HL-60 (cell line): ENCODE measurements at regions not wholly inside any gene's neighbourhood (a gene's known extent, or its start where the extent isn't known, plus 50 kb on each side); places are given as distances from the start of the nearest gene placed in this dataset.

Experiments used
- DNase-seq, 2 experiments: peaks; one replicate each; pipeline ENCODE4 v3.0.0-alpha.2; 2010 to 2020; ENCODE audit warnings: low read depth in 1 of 2, low spot score in 1 of 2
- H3K27ac ChIP-seq: fragments of 250-450 bp; sonication (Bioruptor Pico); replicated peaks from 2 replicates; pipeline ENCODE4 v1.5.1; 2020; ENCODE audit warnings: mild to moderate bottlenecking, moderate library complexity
- H3K27me3 ChIP-seq: fragments of 250-450 bp; sonication (Bioruptor Pico); 2 replicates; pipeline ENCODE4 v1.5.1; 2021; ENCODE audit warnings: mild to moderate bottlenecking, moderate library complexity; ENCODE audit not compliant: insufficient read depth, poor library complexity, severe bottlenecking
- H3K4me3 ChIP-seq: replicated peaks from 2 replicates; pipeline ENCODE4 v1.5.1; 2011; ENCODE audit warnings: mild to moderate bottlenecking, control low read depth, low read length; ENCODE audit not compliant: insufficient read depth
- CTCF ChIP-seq: IDR thresholded peaks from one replicate; pipeline ENCODE4 v1.5.1; 2011; ENCODE audit warnings: low read length, control low read depth, inconsistent platforms; ENCODE audit not compliant: insufficient read depth
- GABPA ChIP-seq: IDR thresholded peaks from 2 replicates; pipeline ENCODE4 v1.6.1; 2012; ENCODE audit warnings: low read depth
- POLR2AphosphoS5 ChIP-seq: IDR thresholded peaks from 2 replicates; pipeline ENCODE4 v1.6.1; 2012; ENCODE audit warnings: low read depth
- SPI1 ChIP-seq: IDR thresholded peaks from 2 replicates; pipeline ENCODE4 v1.6.1; 2012; ENCODE audit warnings: low read depth, mild to moderate bottlenecking, borderline replicate concordance
- TF ChIP-seq, protein P1 (sequence below): IDR thresholded peaks from 2 replicates; pipeline ENCODE4 v1.6.1; 2012; ENCODE audit warnings: low read depth; ENCODE audit not compliant: insufficient replicate concordance

DNA sequence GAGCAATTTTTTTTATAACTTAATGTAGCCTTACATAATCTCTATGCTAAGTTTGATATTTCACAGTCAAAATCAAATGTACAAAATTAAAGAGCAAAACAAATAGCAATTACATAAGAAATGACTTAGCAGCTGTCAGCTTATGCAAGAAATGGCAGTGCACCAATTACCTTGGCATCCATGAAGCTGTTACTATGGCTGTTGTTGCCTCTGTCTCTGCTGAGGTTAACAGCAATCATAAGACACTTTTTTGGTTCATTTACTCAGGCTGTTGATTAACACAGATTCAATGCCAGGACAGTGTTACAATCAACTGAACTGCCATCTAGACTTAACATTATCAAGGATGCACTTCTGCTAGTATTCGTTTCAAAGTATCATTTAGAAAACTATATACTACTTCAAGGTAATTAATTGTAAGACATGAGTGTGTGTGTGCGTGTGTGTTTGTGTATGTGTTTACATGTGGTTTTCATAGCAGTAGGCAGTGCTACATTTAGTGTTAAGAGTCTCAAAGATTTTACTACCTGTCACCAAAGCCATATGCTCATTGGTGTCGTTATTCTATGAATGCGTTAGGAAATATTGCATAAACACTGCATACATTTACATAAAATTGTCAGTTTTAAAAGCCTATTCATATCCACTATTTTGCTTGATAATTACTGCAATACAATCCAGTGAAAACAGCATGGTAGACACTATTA, 1084.2 kb upstream of the COX7C start:
- Histone ChIP-seq H3K27ac (no peak overlapping the region), H3K4me3 (no peak overlapping the region), H3K27me3 (no peaks in the 10 kb centered on the region)
- TF ChIP-seq GABPA (no peak), POLR2AphosphoS5 (no peak), SPI1 (no peak), CTCF (no peak)
- TF ChIP-seq, protein P1, sequence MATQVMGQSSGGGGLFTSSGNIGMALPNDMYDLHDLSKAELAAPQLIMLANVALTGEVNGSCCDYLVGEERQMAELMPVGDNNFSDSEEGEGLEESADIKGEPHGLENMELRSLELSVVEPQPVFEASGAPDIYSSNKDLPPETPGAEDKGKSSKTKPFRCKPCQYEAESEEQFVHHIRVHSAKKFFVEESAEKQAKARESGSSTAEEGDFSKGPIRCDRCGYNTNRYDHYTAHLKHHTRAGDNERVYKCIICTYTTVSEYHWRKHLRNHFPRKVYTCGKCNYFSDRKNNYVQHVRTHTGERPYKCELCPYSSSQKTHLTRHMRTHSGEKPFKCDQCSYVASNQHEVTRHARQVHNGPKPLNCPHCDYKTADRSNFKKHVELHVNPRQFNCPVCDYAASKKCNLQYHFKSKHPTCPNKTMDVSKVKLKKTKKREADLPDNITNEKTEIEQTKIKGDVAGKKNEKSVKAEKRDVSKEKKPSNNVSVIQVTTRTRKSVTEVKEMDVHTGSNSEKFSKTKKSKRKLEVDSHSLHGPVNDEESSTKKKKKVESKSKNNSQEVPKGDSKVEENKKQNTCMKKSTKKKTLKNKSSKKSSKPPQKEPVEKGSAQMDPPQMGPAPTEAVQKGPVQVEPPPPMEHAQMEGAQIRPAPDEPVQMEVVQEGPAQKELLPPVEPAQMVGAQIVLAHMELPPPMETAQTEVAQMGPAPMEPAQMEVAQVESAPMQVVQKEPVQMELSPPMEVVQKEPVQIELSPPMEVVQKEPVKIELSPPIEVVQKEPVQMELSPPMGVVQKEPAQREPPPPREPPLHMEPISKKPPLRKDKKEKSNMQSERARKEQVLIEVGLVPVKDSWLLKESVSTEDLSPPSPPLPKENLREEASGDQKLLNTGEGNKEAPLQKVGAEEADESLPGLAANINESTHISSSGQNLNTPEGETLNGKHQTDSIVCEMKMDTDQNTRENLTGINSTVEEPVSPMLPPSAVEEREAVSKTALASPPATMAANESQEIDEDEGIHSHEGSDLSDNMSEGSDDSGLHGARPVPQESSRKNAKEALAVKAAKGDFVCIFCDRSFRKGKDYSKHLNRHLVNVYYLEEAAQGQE = no peak
- DNase-seq = no peak

- TF ChIP-seq GABPA (no peak), CTCF (no peak), POLR2AphosphoS5 (no peak), SPI1 (no peak)
- TF ChIP-seq, protein P1 = no peak
- no peak overlapping the region for H3K27ac ChIP-seq
- no peak for DNase-seq
These were observed 1079.4 kb upstream of the COX7C start for GRCh38 chr5:85538362-85538761.

GRCh38 chr5:85545129-85545528, 1072.6 kb upstream of the COX7C start:
- no peak overlapping the region for H3K4me3 ChIP-seq
- H3K27me3 ChIP-seq = no peaks in the 10 kb centered on the region
- TF ChIP-seq CTCF (no peak), POLR2AphosphoS5 (no peak), GABPA (no peak), SPI1 (no peak)
- TF ChIP-seq, protein P1 = no peak
- DNase-seq = no peak
- no peak overlapping the region for H3K27ac ChIP-seq

More at GRCh38 chr5:85538362-85538761, 1079.4 kb upstream of the COX7C start:
- Histone ChIP-seq H3K27me3 (no peaks in the 10 kb centered on the region), H3K4me3 (no peak overlapping the region)
